GM21786 (cell line): ENCODE measurements at regions not wholly inside any gene's neighbourhood (a gene's known extent, or its start where the extent isn't known, plus 50 kb on each side); places are given as distances from the start of the nearest gene placed in this dataset.
"Not testable (repeated sequence)": the region's sequence is repeated elsewhere in the genome, so short reads cannot be mapped to it uniquely, and the experiment has no call there.

Source experiments
- ATAC-seq: cut with Tn5 transposase; IDR thresholded peaks from one replicate; pipeline ENCODE4 v1.9.1; 2021; ENCODE audit not compliant: unreplicated experiment

DNA sequence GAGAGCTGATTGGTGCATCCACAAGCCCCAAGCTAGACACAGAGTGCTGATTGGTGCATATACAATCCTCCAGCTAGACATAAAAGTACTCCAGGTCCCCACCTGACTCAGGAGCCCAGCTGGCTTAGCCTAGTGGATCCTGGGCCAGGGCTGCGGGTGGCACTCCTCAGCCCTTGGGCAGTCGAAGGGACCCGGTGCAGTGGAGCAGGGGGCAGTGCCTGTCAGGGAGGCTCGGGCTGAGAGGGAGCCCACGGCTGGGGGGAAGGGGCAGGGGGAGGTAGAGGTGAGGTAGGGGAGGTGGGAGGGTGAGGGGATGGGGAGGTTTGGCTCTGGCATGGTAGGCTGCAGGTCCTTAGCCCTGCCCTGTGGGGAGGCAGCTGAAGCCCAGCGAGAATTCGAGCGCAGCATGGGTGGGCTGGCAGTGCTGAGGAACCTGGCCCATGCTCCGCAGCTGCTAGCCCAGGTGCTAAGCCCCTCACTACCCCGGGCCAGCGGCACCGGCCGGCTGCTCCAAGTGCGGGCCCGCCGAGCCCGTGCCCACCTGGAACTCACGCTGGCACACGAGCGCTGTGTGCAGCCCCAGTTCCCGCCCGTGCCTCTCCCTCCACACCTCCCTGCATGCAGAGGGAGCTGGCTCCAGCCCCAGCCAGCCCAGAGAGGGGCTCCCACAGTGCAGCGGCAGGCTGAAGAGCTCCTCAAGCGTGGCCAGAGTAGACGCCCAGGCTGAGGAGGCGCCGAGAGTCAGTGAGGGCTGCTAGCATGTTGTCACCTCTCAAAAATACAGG lies 742.8 kb downstream of the FAM181B start:
- no peak for ATAC-seq

DNA sequence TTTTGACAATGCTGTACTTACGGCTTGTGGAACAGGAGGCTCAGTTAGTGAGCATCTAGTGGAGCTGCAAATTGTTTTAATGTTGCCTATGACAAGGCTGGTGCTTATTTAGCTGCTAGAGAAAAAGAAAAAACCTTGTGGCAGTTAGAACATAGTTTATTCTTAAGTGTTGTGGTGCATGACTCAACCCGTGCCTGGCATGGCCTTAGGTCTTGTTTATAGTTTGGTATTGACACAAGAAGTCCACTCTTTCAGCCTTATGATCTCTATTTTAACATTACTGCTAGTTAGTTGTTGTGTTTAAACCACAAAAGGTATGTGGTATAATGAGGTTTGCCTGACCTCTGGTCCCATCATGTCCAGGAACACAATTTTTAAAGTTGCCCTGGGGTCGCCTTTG lies 744.6 kb downstream of the FAM181B start:
- ATAC-seq = no peak

DNA sequence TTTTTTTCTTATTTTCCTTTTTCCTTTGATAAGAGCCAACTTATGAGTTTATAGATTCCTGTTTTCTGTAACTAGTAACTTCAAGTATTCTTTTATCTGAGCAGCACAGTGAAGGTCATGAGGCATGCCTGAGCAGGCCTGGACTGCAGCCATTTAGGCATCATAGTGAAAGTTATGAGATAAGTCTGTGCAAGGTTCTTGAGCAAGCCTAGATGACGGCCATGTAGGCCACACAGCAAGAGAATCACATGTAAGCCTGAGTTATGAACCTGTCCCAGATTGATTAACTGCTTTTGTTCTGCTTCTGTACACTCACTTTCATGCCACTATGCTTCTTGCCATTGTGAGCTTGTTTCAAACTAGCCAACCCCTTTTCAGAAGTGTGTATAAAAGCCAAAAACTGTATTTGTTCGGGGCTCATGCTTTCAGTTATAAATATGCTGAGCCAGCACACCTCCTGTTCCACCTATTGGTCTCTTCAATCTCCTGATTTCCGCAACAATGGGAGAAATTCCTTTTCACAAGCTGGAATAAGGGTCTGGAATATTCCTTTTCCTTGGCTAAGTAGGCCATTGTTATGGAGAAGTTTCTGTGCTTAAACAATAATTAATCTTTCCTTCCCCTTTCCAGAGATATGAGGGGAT lies 745.7 kb downstream of the FAM181B start:
- ATAC-seq = peak; percentile 89

DNA sequence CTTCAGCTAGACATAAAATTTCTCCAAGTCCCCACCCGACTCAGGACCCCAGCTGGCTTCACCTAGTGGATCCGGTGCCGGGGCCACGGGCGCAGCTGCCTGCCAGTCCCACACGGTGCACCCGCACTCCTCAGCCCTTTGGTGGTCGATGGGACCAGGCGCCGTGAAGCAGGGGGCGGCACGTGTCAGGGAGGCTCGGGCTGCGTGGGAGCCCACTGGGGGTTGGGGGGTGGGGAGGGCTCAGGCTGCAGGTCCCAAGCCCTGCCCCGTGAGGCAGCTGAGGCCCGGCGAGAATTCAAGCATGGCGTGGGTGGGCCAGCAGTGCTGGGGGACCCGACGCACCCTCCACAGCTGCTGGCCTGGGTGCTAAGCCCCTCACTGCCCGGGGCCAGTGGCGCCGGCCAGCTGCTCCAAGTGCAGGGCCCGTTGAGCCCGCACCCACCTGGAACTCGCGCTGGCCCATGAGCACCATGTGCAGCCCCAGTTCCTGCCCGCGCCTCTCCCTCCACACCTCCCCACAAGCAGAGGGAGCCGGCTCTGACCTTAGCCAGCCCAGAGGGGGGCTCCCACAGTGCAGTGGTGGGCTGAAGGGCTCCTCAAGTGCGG lies 747.0 kb downstream of the FAM181B start:
- no peak for ATAC-seq

DNA sequence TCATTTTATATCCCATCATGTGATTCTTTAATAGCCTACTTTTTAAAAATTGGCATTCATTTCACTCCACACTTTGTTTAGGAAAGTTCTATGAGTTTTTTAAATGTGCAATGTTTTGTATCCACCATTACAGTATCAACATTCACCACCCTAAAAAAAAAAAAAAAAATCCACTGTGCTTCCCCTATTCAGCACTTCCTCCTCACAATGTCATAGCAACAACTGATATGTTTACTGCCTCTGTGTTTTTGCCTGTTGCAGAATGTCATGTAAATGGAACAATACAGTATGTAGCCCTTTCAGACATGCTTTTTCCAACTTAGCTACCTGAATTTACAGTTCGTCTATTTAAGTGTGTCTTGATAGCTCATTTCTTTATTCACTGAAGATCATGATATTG lies 754.2 kb downstream of the FAM181B start:
- no peak for ATAC-seq

DNA sequence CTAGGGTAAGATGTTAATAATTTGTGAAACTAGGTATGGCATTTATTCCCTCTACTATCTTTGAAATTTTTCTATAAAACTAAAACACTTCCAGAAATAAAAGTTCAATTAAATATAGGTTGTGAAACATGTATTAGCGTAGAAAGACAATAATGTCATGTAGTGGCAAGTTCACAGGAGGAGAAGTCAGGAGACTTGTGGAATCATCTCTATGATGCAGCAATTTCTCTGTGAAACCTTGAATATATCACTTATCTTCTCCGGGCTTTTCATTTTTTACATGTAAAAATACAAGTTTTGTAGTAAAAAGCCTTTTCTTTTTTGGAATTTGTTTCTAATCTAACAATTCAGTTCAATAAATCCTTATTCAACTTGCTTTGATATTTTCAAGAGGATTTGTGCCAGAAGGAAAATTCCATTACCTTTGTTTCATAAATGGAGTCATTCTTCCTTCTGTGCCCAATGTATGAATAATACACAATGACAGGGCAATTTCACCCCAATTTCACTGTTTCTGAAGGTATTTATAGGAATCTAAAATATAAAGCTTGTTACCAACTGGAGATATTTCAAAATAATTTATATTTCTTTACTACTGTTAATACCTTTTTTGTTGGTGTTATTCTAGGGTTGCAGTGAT lies 758.3 kb downstream of the FAM181B start:
- no peak for ATAC-seq

DNA sequence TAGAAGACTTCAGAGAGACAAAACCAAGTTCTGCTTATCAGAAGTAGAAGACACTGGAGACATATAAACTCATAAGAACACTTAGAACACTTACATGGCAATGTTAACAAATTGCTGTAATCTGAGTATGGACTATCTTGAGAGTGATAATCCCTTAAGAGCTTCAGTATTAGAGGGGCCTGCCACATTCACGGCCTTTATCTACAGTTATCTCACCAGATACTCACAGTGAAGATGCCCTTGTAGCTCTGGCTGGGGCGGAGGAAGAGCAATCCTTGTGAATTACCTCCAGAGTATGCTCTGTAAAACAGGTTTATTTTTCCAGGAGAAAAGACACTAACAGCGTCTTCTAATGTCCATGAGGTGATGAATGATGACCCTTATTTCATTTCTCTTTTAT lies 762.8 kb downstream of the FAM181B start:
- ATAC-seq = no peak

DNA sequence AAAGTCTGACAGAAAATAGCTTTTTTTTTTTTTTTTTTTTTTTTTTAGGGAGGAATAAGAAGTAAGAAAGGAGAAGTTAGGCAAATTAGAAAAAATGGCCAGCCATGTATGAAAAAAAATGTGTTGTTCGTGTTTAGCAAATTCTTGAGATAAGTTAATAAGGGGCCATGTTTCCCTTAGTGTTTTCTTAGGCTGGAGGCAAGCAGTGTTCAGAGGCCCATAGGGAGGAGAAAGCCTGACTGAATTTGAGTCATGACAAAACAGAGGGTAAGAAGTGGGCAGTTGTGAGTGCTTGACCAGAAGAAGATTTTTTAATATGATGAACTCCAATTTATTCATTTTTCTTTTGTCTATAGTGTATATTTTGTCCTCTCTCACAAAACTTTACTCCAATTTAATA lies 766.4 kb downstream of the FAM181B start:
- no peak for ATAC-seq

DNA sequence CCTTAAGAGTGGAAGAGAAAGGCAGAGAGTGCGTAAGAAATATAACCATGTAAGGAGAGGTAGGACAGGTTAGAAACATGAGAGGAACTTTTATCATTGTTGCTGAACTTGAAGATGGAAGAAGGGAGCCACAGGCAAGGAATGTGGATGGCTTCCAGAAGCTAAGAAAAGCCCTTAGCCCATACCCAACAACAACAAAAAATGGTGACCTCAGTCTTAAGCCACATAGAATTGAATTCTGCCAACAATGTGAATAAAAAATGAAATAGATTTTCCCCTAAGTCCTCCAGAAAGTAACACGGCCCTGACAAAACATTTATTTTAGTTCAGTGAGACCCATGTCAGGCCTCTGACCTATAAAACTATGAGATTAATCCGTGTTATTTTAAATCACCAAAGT lies 767.3 kb downstream of the FAM181B start:
- ATAC-seq = no peak

DNA sequence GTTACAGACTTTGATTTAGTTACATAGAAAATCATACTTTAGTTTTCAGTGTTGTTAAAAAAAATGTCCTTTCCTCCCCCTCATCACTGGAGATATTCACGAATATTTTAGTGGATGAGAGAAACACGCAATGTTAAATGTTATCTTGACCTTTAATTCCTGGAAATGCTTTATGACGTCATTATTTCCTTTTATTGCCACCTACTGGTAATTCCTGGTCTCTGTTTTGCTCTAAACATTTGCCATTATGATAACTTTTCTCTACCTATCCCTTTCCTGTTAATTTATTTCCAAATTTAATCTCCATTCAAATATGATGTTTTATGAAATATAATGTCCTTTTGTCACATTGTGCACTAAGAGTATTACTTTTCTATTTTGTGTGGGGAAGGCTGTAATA lies 770.6 kb downstream of the FAM181B start:
- ATAC-seq = no peak

DNA sequence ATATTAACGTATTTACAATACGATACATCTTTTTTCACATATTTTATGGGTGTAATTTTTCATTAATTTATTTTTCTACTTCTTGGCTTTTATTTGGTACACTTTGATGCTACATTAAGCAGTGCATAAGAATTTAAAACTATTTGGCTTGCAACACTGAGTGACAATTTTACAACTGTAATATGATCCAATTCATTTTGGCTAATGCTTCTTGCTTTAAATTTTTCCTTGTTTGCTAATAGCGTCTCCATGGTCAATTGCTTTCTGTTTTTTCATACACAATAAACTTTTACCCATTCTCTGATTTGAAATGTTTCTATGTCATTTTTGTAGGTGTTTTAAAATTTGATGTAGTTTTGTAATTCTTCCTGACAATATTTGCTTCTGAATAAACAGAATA lies 773.2 kb downstream of the FAM181B start:
- ATAC-seq = no peak

DNA sequence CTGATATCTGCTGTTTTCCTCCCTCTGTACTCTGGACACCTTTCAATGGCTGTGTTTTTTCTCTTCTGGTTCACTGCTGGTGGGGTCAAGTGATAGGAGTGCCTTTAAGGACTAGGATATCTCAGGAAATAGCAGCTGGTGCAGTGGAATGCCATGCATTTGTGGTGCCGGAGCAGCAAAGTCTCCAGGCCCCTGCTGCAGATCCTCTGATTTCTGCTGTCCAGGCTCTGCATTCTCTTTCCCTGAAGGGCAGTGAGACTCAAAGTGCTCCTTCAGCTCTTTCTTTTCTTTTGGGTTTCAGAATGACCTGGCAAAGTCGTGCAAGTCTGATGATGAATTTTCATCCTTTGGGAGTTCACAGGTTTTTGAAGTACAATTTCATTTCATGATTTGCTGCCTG lies 774.3 kb downstream of the FAM181B start:
- ATAC-seq = no peak

DNA sequence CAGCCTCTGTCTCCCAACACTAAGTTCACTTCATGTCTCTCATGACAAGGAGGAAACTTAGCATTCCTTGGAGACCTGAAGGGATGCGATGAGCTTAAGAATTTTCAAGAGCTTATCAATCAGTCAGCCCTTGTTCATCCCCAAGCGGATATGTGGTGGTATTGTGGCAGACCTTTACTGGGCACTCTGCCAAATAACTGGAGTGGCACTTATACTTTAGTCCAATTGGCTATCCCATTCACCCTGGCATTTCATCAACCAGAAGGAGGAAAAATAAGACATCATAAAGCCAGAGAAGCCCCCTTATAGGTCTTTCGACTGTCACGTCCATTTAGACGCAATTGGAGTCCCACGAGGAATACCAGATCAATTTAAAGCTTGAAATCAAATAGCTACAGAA lies 779.4 kb downstream of the FAM181B start:
- ATAC-seq = not testable (repeated sequence)

DNA sequence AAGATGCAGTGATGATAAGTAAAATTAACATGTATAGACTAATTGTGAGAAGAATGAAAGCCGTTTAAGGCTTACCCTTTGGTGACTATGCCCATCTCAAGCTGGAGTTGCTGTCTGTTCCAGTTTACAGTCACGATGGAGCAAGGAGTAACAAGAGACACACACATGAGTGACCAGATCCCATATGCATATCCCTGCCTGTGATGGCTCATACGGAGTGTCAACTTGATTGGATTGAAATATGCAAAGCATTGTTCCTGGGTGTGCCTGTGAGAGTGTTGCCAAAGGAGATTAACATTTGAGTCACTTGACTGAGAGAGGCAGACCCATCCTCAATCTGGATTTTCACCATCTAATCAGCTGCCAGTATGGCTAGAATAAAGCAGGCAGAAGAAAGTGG lies 786.8 kb downstream of the FAM181B start:
- no peak for ATAC-seq

DNA sequence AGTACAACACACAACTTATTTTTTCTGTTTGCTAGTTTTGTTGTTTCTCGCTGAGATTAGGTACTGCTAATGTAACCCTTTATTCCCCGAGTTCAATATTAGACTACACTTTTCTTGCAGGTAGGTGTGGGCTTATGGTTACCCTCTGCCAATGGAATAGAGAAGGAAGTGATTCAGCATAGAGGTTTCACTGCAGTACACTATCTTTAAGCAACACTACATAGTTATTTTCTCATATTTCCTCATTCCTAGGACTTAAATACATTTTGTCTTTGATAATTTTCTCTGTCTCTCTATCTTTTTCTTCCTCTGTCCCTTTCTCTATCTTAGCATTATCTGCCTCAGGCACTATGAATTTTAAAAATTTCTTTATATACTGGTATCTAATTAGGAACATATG lies 791.0 kb downstream of the FAM181B start:
- ATAC-seq = no peak

DNA sequence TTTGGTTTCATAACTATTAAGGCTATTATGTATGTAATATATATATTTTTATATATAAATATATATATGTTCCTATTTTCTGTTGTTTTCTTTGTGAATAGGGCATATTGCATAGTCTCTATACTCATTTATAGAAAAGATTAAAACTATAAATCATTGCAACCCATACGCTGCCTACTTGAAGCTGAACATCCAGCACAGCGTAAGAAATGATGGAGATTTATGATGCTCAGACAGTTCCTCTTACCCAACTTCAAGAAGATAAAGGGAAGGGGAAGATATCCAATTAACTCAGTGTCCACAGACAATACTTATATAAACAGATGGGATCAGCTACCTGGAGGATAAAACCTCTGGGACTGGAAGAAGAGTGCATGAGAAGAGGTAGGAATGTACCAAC lies 791.7 kb downstream of the FAM181B start:
- no peak for ATAC-seq

DNA sequence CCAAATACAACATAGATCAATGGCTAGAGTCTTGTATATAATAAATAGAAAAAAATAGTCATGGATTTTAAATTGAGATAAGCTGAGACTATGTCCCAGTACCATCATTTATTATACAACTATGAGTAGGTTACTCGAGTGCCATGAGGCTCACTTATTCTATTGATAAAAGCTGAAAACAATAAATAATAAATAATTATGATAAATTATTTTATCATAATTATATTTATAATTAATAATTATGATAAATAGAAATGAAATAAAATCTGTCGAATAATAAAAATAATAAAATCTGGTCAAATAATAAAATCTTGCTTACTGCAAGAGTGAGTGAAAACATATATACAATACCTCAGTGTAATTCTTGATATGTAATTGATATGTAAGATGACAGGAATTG lies 801.4 kb downstream of the FAM181B start:
- no peak for ATAC-seq

DNA sequence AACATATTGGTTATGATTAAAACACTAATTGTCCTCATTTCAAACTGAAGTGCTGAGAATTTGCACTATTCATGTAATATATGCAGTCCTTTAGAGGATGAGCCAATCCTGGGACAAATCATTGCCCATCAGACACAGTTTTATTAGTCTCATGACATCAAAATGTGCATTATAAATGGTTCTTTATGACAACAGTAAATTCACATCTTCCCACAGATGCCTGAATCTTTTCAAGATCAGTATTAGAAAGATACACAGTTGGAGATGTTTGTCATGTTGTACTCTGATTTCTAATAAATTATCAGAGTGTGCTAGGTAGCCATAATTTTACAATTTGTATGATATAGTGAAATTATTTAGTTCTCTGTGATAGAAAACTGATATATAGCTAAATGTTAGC lies 813.5 kb downstream of the FAM181B start:
- no peak for ATAC-seq

DNA sequence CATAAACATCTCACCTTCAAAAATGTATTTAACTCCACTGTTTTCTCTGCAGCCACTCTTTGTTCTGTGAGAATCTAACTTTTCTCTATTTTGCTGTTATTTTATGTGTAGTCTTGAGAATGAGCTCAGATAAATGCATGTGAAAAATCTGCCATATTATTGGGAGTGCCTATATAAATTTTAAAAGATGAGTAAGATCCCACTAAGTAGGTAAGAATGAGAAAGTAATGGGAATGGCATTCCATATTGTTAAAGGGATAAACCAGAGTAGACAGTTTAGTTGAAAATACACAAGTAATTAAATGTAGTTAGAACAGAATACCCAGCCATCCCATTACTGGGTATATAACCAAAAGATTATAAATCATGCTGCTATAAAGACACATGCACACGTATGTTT lies 817.2 kb downstream of the FAM181B start:
- no peak for ATAC-seq

DNA sequence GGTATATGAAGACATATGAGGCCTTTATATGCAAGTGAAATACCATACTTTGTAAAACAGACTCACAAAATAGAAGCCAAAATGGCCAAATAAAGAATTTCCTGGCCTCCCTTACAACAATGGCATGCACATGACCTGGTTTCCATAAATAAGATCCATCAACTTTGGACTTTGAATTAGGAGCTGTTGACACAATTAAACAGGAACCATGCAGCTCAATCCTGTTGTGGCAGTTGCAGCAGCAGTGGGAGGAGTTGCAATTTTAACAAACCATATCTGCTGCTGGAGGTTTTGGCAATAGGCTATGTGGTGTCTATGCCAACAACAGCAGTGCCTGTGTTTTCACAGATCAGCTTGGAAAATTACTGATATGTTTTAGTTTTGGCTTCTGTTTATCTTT lies 818.6 kb downstream of the FAM181B start:
- no peak for ATAC-seq

DNA sequence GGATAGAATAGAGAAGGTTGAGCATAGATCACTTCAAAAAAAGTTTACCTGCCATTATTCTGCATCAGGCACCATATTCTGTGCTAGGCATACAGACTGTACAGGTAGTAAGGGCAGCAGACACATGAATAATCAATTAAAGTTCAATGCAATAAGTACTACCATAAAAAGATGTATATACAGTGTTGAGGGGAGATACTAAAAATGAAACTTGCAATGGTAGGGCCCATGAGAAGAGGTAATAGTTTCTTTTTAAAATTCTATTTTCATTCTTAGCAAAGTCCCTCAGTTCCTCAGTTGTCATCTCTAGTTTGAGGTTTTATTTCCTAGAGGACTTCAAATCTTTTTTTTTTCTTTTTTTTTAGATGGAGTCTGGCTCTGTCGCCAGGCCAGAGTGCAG lies 819.9 kb downstream of the FAM181B start:
- ATAC-seq = no peak

DNA sequence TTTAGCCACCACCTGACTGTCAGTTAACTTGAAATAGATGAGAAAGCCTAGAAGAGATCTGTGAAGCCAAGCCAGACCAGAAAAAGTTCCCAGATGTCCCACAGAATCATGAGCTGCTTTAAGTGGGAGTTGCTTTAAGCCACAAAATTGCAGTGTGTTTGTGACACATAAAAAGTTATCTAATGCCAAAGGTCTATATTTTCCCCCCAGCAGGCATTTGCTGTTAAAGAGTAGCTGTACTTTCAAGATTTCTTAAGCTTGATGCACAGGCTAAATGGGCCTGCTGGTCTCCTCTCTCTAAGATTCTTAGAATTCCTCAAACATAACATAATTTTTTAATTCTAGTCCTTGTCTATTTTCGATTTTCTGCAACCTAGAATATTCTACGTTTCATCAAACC lies 825.7 kb downstream of the FAM181B start:
- ATAC-seq = no peak
